SJSA1 (cell line): ENCODE measurements at regions not wholly inside any gene's neighbourhood (a gene's known extent, or its start where the extent isn't known, plus 50 kb on each side); places are given as distances from the start of the nearest gene placed in this dataset.

Experiments used
- DNase-seq, 2 experiments: peaks; one replicate each; pipeline ENCODE4 v3.0.0-alpha.2; 2015 to 2020; ENCODE audit warnings: low spot score in 2 of 2, low read depth in 1 of 2
- H3K27ac ChIP-seq: fragments of 250-450 bp; sonication (Bioruptor Pico); 2 replicates; pipeline ENCODE4 v1.5.1; 2020; ENCODE audit warnings: mild to moderate bottlenecking, moderate library complexity
- H3K27me3 ChIP-seq: fragments of 250-450 bp; sonication (Bioruptor Pico); replicated peaks from 2 replicates; pipeline ENCODE4 v1.5.1; 2020; ENCODE audit warnings: mild to moderate bottlenecking, moderate library complexity
- H3K36me3 ChIP-seq: fragments of 250-450 bp; sonication (Bioruptor Pico); 2 replicates; pipeline ENCODE4 v1.5.1; 2020; ENCODE audit warnings: mild to moderate bottlenecking
- H3K4me1 ChIP-seq: fragments of 250-450 bp; sonication (Bioruptor Pico); replicated peaks from 2 replicates; pipeline ENCODE4 v1.6.1; 2021; ENCODE audit warnings: mild to moderate bottlenecking
- H3K4me3 ChIP-seq: fragments of 250-450 bp; sonication (Bioruptor Pico); 2 replicates; pipeline ENCODE4 v1.5.1; 2020; ENCODE audit warnings: mild to moderate bottlenecking
- H3K9me3 ChIP-seq: fragments of 250-450 bp; sonication (Bioruptor Pico); replicated peaks from 2 replicates; pipeline ENCODE4 v1.5.1; 2020; ENCODE audit warnings: mild to moderate bottlenecking

GRCh38 chr18:34643989-34644388 is 66.1 kb upstream of the DTNA start:
- no peak overlapping the region for H3K4me3 ChIP-seq
- peaks cover 3% of the 10 kb centered on the region; the same call in 1 of the 2 replicates for H3K4me1 ChIP-seq
- H3K36me3 ChIP-seq: no peaks in the 10 kb centered on the region
- DNase-seq: no peak
- H3K27ac ChIP-seq: no peak overlapping the region
- H3K9me3 ChIP-seq: no peaks in the 10 kb centered on the region
- no peaks in the 10 kb centered on the region for H3K27me3 ChIP-seq

DNA sequence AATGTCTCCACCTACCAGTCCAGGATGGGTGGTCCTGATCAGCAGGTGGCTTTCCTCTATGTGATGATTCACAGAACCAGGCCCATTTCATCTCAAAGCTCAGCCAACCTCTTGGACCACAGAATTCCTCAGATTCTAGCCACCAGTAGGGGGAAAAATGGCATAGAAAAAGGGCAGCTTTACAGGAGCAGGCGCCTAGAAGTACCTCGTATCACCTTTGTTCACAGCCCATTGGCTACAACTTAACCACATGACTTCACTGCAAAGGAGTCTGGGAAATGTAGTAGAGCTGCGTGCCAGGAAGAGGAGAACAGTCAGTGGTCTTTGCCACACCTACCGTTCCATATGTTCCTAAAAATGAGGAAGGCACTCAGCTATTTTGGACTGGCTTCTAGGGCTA is 62.8 kb upstream of the DTNA start:
- Histone ChIP-seq H3K4me1 (peaks cover 32% of the 10 kb centered on the region), H3K4me3 (no peak overlapping the region), H3K9me3 (no peaks in the 10 kb centered on the region), H3K27me3 (no peaks in the 10 kb centered on the region), H3K36me3 (no peaks in the 10 kb centered on the region), H3K27ac (no peak overlapping the region)
- no peak for DNase-seq

DNA sequence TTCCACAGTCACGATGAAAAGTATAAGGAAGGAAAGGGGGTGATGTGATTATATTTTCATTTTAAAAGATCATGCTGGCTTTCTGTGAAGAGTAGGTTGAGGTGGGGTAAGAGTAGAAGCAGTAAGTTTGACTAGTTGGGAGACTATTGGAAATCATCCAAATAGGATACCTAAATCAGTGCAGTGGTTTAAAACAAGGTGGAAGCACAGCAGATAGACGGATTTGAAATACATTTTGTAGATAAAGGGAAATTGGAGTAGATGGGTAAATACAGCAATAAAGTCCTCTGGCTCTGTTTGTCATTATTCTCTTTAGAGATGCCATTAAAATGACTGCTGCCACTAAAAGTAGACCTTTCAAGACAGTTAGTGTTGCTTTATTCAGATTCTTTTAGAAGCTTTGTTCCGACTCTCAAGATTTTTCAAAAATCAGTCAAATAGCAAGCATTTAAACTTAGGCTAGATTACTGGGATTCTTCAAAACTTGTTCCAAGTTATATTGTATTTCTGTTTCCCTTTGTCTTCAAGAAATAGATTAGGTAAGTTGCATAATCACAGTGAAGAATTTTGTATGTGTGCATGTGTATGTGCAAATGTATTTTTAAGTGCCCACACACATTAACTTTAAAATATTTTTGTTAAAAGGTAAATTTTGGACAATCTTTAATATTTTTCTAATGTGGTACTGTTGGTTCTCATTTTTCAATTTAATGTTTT is 61.7 kb upstream of the DTNA start:
- H3K36me3 ChIP-seq: no peaks in the 10 kb centered on the region
- H3K4me1 ChIP-seq: peaks cover 34% of the 10 kb centered on the region
- no peak for DNase-seq
- H3K27ac ChIP-seq: no peak overlapping the region
- no peaks in the 10 kb centered on the region for H3K27me3 ChIP-seq
- H3K4me3 ChIP-seq: no peak overlapping the region
- H3K9me3 ChIP-seq: no peaks in the 10 kb centered on the region

- Histone ChIP-seq H3K27ac (no peak overlapping the region), H3K27me3 (no peaks in the 10 kb centered on the region), H3K36me3 (no peaks in the 10 kb centered on the region), H3K4me3 (no peak overlapping the region), H3K9me3 (no peaks in the 10 kb centered on the region), H3K4me1 (peaks cover 34% of the 10 kb centered on the region)
- DNase-seq: no peak
These were observed 61.0 kb upstream of the DTNA start for GRCh38 chr18:34649080-34649479.

GRCh38 chr18:34650121-34650545 is 60.0 kb upstream of the DTNA start:
- Histone ChIP-seq H3K36me3 (no peaks in the 10 kb centered on the region), H3K4me1 (peaks cover 34% of the 10 kb centered on the region), H3K27me3 (no peaks in the 10 kb centered on the region), H3K27ac (peak overlapping the region; percentile 52), H3K9me3 (no peaks in the 10 kb centered on the region), H3K4me3 (no peak overlapping the region)
- DNase-seq: peak in 1 of 2 experiments; percentile 79

- Histone ChIP-seq H3K36me3 (no peaks in the 10 kb centered on the region), H3K9me3 (no peaks in the 10 kb centered on the region), H3K27me3 (no peaks in the 10 kb centered on the region), H3K4me3 (no peak overlapping the region), H3K4me1 (peaks cover 34% of the 10 kb centered on the region), H3K27ac (no peak overlapping the region)
- DNase-seq: no peak
These were observed 58.3 kb upstream of the DTNA start for GRCh38 chr18:34651586-34652369.

DNA sequence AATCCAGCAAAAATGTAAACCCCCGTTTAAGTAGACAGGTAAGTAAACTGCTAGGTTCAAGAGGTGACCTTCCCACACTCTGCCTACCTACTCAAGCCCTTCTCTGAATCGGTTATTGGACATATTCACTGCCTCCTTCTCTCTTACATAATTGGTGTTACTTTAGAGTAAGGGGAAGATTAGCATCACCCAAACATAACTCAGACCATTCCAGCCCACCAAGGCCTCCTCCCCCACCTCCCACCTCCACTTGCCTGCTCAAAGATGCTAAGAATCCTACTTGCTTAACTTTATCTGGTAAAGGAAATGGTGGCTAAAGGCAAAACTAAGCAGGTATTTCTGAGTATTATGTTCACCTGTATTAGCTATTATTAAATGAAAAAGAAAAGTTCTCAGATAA is 55.0 kb upstream of the DTNA start:
- no peaks in the 10 kb centered on the region for H3K9me3 ChIP-seq
- H3K36me3 ChIP-seq: no peaks in the 10 kb centered on the region
- H3K4me3 ChIP-seq: no peak overlapping the region
- no peak for DNase-seq
- no peaks in the 10 kb centered on the region for H3K27me3 ChIP-seq
- H3K4me1 ChIP-seq: peaks cover 41% of the 10 kb centered on the region
- no peak overlapping the region for H3K27ac ChIP-seq

DNA sequence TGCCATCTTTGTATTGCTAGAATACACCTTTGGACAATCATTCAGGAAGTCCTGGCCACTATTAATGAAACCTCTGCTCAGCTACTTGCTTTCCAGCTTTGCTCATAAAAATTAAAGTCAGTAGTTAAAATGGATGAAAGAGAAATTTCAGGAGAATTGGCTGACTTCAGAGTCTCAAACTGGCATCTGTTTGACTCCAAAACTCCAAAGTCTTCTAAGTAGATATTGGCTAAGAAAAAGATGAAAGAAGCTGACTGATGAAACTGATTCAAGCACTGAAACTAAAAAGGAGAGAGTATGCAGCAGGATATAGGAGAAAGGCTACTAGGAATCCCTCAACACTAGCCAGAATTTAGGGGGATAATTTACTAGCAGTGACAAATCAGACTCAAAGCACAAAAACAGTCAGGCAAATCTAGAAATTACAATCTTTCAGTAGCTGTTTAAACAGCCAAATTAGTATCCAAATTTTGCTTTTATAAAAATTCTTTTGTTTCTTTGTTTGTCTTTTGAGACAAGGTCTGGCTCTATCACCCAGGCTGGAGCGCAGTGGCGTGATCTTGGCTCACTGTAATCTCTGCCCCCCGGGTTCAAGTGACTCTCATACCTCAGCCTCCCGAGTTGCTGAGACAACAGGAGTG is 52.1 kb upstream of the DTNA start:
- no peak for DNase-seq
- Histone ChIP-seq H3K27me3 (no peaks in the 10 kb centered on the region), H3K4me1 (peaks cover 33% of the 10 kb centered on the region), H3K4me3 (no peak overlapping the region), H3K9me3 (no peaks in the 10 kb centered on the region), H3K36me3 (no peaks in the 10 kb centered on the region), H3K27ac (no peak overlapping the region)

DNA sequence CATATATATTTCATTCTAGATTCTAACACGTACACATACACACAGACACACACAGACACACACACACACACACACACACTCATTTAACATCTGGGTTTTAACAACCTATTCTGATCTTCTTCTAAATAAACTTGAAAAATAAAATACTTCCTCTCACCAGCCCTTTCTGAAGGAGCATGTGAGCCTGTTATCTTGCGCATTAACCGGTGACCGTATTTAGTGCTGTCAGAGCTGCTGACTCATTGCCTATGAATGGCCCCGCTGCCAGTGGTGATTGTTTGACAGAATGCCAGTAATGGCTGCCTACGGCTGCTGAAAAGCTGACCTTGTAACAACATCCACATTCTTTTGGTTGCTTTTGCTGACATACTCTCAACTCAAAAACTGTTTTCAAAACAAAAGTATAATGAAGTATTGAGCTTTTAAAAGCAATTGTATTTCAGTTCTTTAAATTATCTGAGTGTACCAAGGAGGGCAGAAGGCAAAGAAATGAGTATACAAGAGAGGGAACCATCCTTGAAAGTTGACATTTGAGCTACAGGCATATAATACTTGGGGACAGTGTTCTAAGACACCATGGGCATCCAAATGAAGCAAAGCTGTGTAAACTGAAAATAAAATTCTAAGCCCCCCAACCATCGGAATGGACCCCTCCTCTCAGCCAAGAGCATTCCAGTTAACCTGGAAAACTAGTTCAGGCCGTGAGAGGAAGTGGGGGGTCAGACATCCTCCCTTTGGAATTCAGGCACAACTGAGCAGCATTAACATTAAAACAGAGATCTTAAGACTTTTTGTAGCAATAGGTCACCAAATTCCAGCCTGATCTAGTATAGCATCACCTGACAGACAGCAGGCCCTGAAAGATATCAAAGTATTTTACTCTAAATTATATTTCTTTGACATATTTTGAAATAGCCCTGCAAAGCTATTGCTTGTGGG is 50.2 kb upstream of the DTNA start:
- peaks cover 33% of the 10 kb centered on the region for H3K4me1 ChIP-seq
- no peaks in the 10 kb centered on the region for H3K9me3 ChIP-seq
- no peak overlapping the region for H3K4me3 ChIP-seq
- H3K36me3 ChIP-seq: no peaks in the 10 kb centered on the region
- H3K27ac ChIP-seq: peak overlapping the region; percentile 82
- no peaks in the 10 kb centered on the region for H3K27me3 ChIP-seq
- peak; percentile 87 to 95 for DNase-seq
